Heart left ventricle (tissue), 16 donors: ENCODE measurements at regions not wholly inside any gene's neighbourhood (a gene's known extent, or its start where the extent isn't known, plus 50 kb on each side); places are given as distances from the start of the nearest gene placed in this dataset.

Source experiments
- ATAC-seq, 4 donors: fragments of 200-7000 bp; cut with Tn5 transposase; one replicate each; pipeline ENCODE4 v1.9.1; 2020 to 2022; ENCODE audit warnings: moderate library complexity in 4 of 4, mild to moderate bottlenecking in 3 of 4, moderate number of reproducible peaks in 1 of 4
- DNase-seq, 5 donors: peaks; one replicate each; pipeline ENCODE4 v3.0.0-alpha.2; 2020
- H3K27ac ChIP-seq, 12 donors: fragments of 200-600 bp; sonication (generic) in 4 of 12; one replicate each; pipeline versions ENCODE4 v1.5.0 to v1.8.0; 2016 to 2022; ENCODE audit warnings: mild to moderate bottlenecking in 2 of 12
- H3K27me3 ChIP-seq, 9 donors: fragments of 200-600 bp; sonication (generic) in 2 of 9; one replicate each; pipeline versions ENCODE4 v1.5.1 to v1.8.0; 2016 to 2022; ENCODE audit warnings: mild to moderate bottlenecking in 3 of 9
- H3K36me3 ChIP-seq, 9 donors: fragments of 200-600 bp; sonication (generic) in 2 of 9; one replicate each; pipeline versions ENCODE4 v1.5.0 to v1.8.0; 2018 to 2022; ENCODE audit warnings: mild to moderate bottlenecking in 2 of 9
- H3K4me1 ChIP-seq, 12 donors: fragments of 200-600 bp; sonication (generic) in 4 of 12; one replicate each; pipeline versions ENCODE4 v1.5.0 to v1.8.0; 2016 to 2022; ENCODE audit warnings: mild to moderate bottlenecking in 3 of 12
- H3K4me3 ChIP-seq, 12 donors: fragments of 200-600 bp; sonication (generic) in 4 of 12; one replicate each; pipeline versions ENCODE4 v1.5.0 to v1.8.0; 2017 to 2022; ENCODE audit warnings: mild to moderate bottlenecking in 9 of 12, moderate library complexity in 4 of 12
- H3K9me3 ChIP-seq, 12 donors: fragments of 200-600 bp; sonication (generic) in 4 of 12; one replicate each; pipeline versions ENCODE4 v1.5.0 to v1.8.0; 2016 to 2022; ENCODE audit warnings: mild to moderate bottlenecking in 1 of 12
- CTCF ChIP-seq, 12 donors: fragments of 200-600 bp; sonication (generic) in 4 of 12; IDR thresholded peaks; one replicate each; pipeline versions ENCODE4 v1.5.0 to v1.8.0; 2018 to 2022; ENCODE audit warnings: antibody characterized with exemption in 12 of 12, mild to moderate bottlenecking in 5 of 12
- POLR2A ChIP-seq, 2 donors: fragments of 450-650 bp; IDR thresholded peaks; one replicate each; pipeline ENCODE4 v1.6.1; 2017; ENCODE audit warnings: antibody characterized with exemption in 2 of 2, mild to moderate bottlenecking in 2 of 2, moderate library complexity in 2 of 2
- WGBS, 4 donors: extraction: QIAGEN DNeasy Blood & Tissue Kit in 2 of 4; methylation state at CpG; one replicate each; pipeline versions ENCODE4 v1.1.5 to v1.1.7; 2013 to 2018; 5-methylcytosine and 5-hydroxymethylcytosine counted together
- intact Hi-C, 10 donors: fragments of 100-400 bp; cut with DNase I; formaldehyde crosslinking; loops; one replicate each; pipeline versions ENCODE4 v1.11.1 to v1.14.2; 2022
- donor health status: ischemic (EF 13 %, LVEDD 7.1; RV severe dilation, severe dysfunction).
- donor health status: healthy with polysubstance abuse.
- donor health status: DM: no; HTN: yes; CAD: no.
- donor health status: DM: no; HTN: no; CAD: no.
- donor health status: ischemic (EF 25% LVEDD 6.9; RV normal size, moderate dysfunction).
- donor health status: ischemic (EF 25% LVEDD 5.7; RV mildly dilated, moderate dysfunction).
- donor health status: healthy.
- donor health status: DM: yes; HTN: yes; CAD: no.
- donor health status: ischemic (EF 35%, LVEDD 5.7; RV mildly dilated, moderate dysfunction).
- donor health status: nonischemic (EF 11% LVEDD 7.7; RV severe dilation, severe dysfunction).
- donor health status: DM: yes; HTN: yes; CAD: no.
- donor health status: PGD.
- donor health status: ischemic (EF 29% LVEDD 5.4; RV normal size, mild dysfunction).
- donor health status: nonischemic (EF 23%, LVEDD 6.1; RV moderate dilation, normal function).

- DNase-seq (no peak), ATAC-seq (no peak)
- H3K27ac ChIP-seq: no peak overlapping the region
- no peaks in the 10 kb centered on the region for H3K36me3 ChIP-seq
- H3K4me3 ChIP-seq: no peak overlapping the region
- peaks cover 0 to 40% (median 7%) of the 10 kb centered on the region in 12 donors for H3K4me1 ChIP-seq
- WGBS, 4 donors: 78 to 86% (median 82%) methylated on average over 10 to 13 of the region's 13 CpGs
- intact Hi-C loops: loop anchor here in 1 of 10 donors (5.0 kb wide), 1 partner anchor 40 kb away; no protein-coding TSS in a partner anchor
- no peaks in the 10 kb centered on the region for H3K9me3 ChIP-seq
- H3K27me3 ChIP-seq: no peaks in the 10 kb centered on the region
- TF ChIP-seq CTCF (IDR thresholded peaks at IDR 0.05): no peak
- TF ChIP-seq POLR2A (IDR thresholded peaks at IDR 0.05): no peak
Measured at GRCh38 chr1:54462597-54463258, 56.5 kb upstream of the SSBP3 start.

DNA sequence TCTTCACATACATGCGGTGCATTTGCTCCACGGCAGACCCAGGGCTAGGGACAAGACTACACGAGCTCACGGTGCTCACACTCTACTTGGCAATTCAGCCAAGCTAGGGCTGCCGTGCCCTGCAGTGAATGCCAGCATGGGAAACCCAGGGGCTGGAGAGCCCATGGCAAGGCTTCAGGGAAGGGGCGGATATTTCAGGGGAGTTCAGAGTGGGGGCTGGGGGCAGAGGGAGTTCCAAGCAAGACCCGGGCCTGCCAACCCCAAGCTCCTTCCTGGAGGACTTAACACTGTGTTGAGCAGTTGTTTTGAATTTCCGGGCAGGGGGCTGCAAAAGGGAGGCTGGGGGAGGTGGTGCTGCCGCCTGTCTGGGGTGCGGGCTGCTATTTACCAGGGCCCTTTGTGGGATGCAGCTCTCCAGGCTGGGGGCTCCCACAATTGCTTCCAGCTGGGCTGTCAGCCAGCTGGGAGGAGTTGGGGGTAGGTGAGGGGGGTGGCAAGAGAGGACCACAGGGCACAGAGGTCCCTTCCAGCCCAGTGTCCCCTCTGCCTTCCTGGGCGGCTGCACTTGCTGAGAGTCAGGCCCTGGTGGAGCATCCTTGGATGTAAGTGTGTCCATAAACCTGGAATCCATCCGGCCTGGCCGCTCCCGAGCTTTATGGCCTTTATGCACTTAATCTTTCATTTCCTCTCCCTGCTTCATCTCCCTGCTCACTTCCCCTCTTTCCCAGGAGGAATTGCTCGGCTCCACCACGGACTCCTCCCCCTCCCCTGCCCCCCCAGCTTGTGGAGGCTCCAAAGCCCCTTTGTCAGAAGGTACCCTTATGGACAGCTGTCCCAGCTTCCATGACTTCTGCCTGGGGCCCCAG, 55.8 kb upstream of the SSBP3 start:
- DNase-seq: no peak
- Histone ChIP-seq H3K4me1 (peaks cover 0 to 40% (median 7%) of the 10 kb centered on the region in 12 donors), H3K27me3 (no peaks in the 10 kb centered on the region), H3K36me3 (no peaks in the 10 kb centered on the region), H3K9me3 (no peaks in the 10 kb centered on the region), H3K27ac (no peak overlapping the region), H3K4me3 (no peak overlapping the region)
- no peak for TF ChIP-seq POLR2A (IDR thresholded peaks at IDR 0.05)
- TF ChIP-seq CTCF (IDR thresholded peaks at IDR 0.05): no peak
- intact Hi-C loops: loop anchor here in 1 of 10 donors (5.0 kb wide), 1 partner anchor 40 kb away; no protein-coding TSS in a partner anchor
- no peak for ATAC-seq
- 77 to 80% (median 79%) methylated on average over 15 to 16 of the region's 16 CpGs for WGBS, 4 donors

- no peak overlapping the region for H3K4me3 ChIP-seq
- no peaks in the 10 kb centered on the region for H3K9me3 ChIP-seq
- 93 to 97% (median 95%) methylated on average over 8 of the region's 8 CpGs for WGBS, 4 donors
- TF ChIP-seq CTCF (IDR thresholded peaks at IDR 0.05) (no peak), POLR2A (IDR thresholded peaks at IDR 0.05) (no peak)
- DNase-seq (no peak), ATAC-seq (no peak)
- H3K4me1 ChIP-seq: peaks cover 0 to 40% (median 7%) of the 10 kb centered on the region in 12 donors
- no peak overlapping the region for H3K27ac ChIP-seq
- no peaks in the 10 kb centered on the region for H3K27me3 ChIP-seq
- intact Hi-C loops: loop anchor here in 1 of 10 donors (5.0 kb wide), 1 partner anchor 39 kb away; no protein-coding TSS in a partner anchor
- H3K36me3 ChIP-seq: no peaks in the 10 kb centered on the region
Measured at GRCh38 chr1:54460861-54461387, 54.7 kb upstream of the SSBP3 start.

DNA sequence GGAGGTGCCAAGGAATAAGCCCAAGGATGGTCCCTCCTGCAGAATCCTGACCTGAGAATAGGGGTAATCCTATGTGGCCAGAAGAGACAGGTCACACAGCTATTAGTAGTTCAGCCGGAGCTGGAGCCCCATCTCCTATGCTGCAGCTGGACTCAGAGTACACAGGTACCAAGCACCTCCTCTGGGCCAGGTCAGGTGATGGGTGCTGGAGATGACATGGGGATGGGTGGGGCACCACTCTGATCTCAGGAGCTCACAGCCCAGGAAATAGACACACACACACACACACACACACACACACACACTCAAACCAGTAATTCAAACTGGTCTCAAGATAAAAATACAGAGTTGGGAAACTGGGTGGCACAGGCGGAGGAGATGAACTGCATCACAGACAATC, 54.2 kb upstream of the SSBP3 start:
- no peaks in the 10 kb centered on the region for H3K9me3 ChIP-seq
- H3K4me1 ChIP-seq: peaks cover 0 to 37% (median 7%) of the 10 kb centered on the region in 12 donors
- H3K36me3 ChIP-seq: no peaks in the 10 kb centered on the region
- intact Hi-C loops: loop anchor here in 1 of 10 donors (5.0 kb wide), 1 partner anchor 38 kb away; no protein-coding TSS in a partner anchor
- H3K27me3 ChIP-seq: no peaks in the 10 kb centered on the region
- DNase-seq (no peak), ATAC-seq (no peak)
- TF ChIP-seq POLR2A (IDR thresholded peaks at IDR 0.05) (no peak), CTCF (IDR thresholded peaks at IDR 0.05) (no peak)
- WGBS, 4 donors: 88 to 96% (median 91%) methylated on average over 2 of the region's 2 CpGs
- H3K27ac ChIP-seq: no peak overlapping the region
- no peak overlapping the region for H3K4me3 ChIP-seq
